Fibroblast of villous mesenchyme (primary cell): ENCODE measurements at regions not wholly inside any gene's neighbourhood (a gene's known extent, or its start where the extent isn't known, plus 50 kb on each side); places are given as distances from the start of the nearest gene placed in this dataset.
A peak's percentile ranks its signal among the peaks of the same experiment; 100 is the strongest.

ENCODE experiments used
- DNase-seq: peaks from one replicate; pipeline ENCODE4 v3.0.0-alpha.2; 2010; ENCODE audit warnings: low read depth
- H3K4me3 ChIP-seq: 2 replicates; pipeline ENCODE4 v1.5.1; 2011; ENCODE audit warnings: low read depth, mild to moderate bottlenecking, low read length
- CTCF ChIP-seq: IDR thresholded peaks from 2 replicates; pipeline ENCODE4 v1.5.1; 2012; ENCODE audit warnings: low read depth, mild to moderate bottlenecking, low read length; ENCODE audit not compliant: insufficient read depth

- no peak for TF ChIP-seq CTCF
- no peak overlapping the region for H3K4me3 ChIP-seq
- DNase-seq: peak; percentile 53
Measured at GRCh38 chr3:167958141-167958540, 137.6 kb downstream of the GOLIM4 start.

GRCh38 chr3:167952969-167953368 lies 142.8 kb downstream of the GOLIM4 start:
- DNase-seq: no peak
- H3K4me3 ChIP-seq: no peak overlapping the region
- no peak for TF ChIP-seq CTCF

- no peak for DNase-seq
- no peak for TF ChIP-seq CTCF
- H3K4me3 ChIP-seq: no peak overlapping the region
Measured at GRCh38 chr3:167950212-167950611, 145.5 kb downstream of the GOLIM4 start.

GRCh38 chr3:167941234-167941995 lies 154.3 kb downstream of the GOLIM4 start:
- H3K4me3 ChIP-seq: peak overlapping the region; percentile 33
- DNase-seq: peak; percentile 99
- no peak for TF ChIP-seq CTCF

GRCh38 chr3:167940241-167940640 lies 155.5 kb downstream of the GOLIM4 start:
- DNase-seq: peak; percentile 28
- TF ChIP-seq CTCF: no peak
- H3K4me3 ChIP-seq: no peak overlapping the region

- no peak for DNase-seq
- H3K4me3 ChIP-seq: no peak overlapping the region
- TF ChIP-seq CTCF: no peak
Measured at GRCh38 chr3:167938516-167938915, 157.2 kb downstream of the GOLIM4 start.

- no peak overlapping the region for H3K4me3 ChIP-seq
- no peak for TF ChIP-seq CTCF
- no peak for DNase-seq
Measured at GRCh38 chr3:167936019-167936418, 159.7 kb downstream of the GOLIM4 start.
